LNCAP (cell line): ENCODE measurements at regions not wholly inside any gene's neighbourhood (a gene's known extent, or its start where the extent isn't known, plus 50 kb on each side); places are given as distances from the start of the nearest gene placed in this dataset.

Source experiments
- CTCF ChIP-seq: fragments of 450-650 bp; IDR thresholded peaks from 2 replicates; pipeline ENCODE4 v1.5.1; 2017; ENCODE audit warnings: mild to moderate bottlenecking

GRCh38 chr10:89952325-89952724, 250.9 kb downstream of the KIF20B start:
- no peak for TF ChIP-seq CTCF

GRCh38 chr10:89952751-89953150, 251.4 kb downstream of the KIF20B start:
- TF ChIP-seq CTCF = no peak

GRCh38 chr10:89954061-89954460, 252.7 kb downstream of the KIF20B start:
- TF ChIP-seq CTCF = no peak

GRCh38 chr10:89954787-89955566, 253.6 kb downstream of the KIF20B start:
- TF ChIP-seq CTCF = peak; percentile 61

- no peak for TF ChIP-seq CTCF
Observed at GRCh38 chr10:89959433-89960110, 258.2 kb downstream of the KIF20B start.

GRCh38 chr10:89963451-89964102, 262.2 kb downstream of the KIF20B start:
- no peak for TF ChIP-seq CTCF

- TF ChIP-seq CTCF = no peak
Observed at GRCh38 chr10:89966211-89966610, 264.8 kb downstream of the KIF20B start.
